Activated T-cell treated with anti-CD3 and anti-CD28 coated beads for 1 hour (primary cell): ENCODE measurements at regions not wholly inside any gene's neighbourhood (a gene's known extent, or its start where the extent isn't known, plus 50 kb on each side); places are given as distances from the start of the nearest gene placed in this dataset.
"Not testable (repeated sequence)": the region's sequence is repeated elsewhere in the genome, so short reads cannot be mapped to it uniquely, and the experiment has no call there.

Experiments
- DNase-seq: peaks from one replicate; pipeline ENCODE4 v3.0.0-alpha.2; 2020; ENCODE audit warnings: low read depth

- no peak for DNase-seq
These were observed 277.7 kb downstream of the FAM72C start for GRCh38 chr1:143694085-143694484.

GRCh38 chr1:143691971-143692529, 279.7 kb downstream of the FAM72C start:
- no peak for DNase-seq

GRCh38 chr1:143691400-143691891, 280.3 kb downstream of the FAM72C start:
- no peak for DNase-seq

GRCh38 chr1:143689781-143690180, 282.0 kb downstream of the FAM72C start:
- DNase-seq = no peak

- no peak for DNase-seq
These were observed 291.5 kb downstream of the FAM72C start for GRCh38 chr1:143680304-143680703.

GRCh38 chr1:143672983-143673382, 298.8 kb downstream of the FAM72C start:
- no peak for DNase-seq

- DNase-seq = no peak
These were observed 304.1 kb downstream of the FAM72C start for GRCh38 chr1:143667730-143668129.

- DNase-seq = no peak
These were observed 304.9 kb downstream of the FAM72C start for GRCh38 chr1:143666851-143667250.

- DNase-seq = no peak
These were observed 306.2 kb downstream of the FAM72C start for GRCh38 chr1:143665606-143666005.

GRCh38 chr1:143663056-143663455, 308.7 kb downstream of the FAM72C start:
- not testable (repeated sequence) for DNase-seq

- DNase-seq = no peak
These were observed 310.2 kb downstream of the FAM72C start for GRCh38 chr1:143661418-143662101.

- no peak for DNase-seq
These were observed 311.3 kb downstream of the FAM72C start for GRCh38 chr1:143660354-143660941.

- DNase-seq = no peak
These were observed 318.4 kb downstream of the FAM72C start for GRCh38 chr1:143653429-143653802.

GRCh38 chr1:143652744-143653428, 318.9 kb downstream of the FAM72C start:
- no peak for DNase-seq

- DNase-seq = no peak
These were observed 319.6 kb downstream of the FAM72C start for GRCh38 chr1:143652187-143652586.

GRCh38 chr1:143651350-143651992, 320.3 kb downstream of the FAM72C start:
- no peak for DNase-seq

- DNase-seq = not testable (repeated sequence)
These were observed 327.8 kb downstream of the FAM72C start for GRCh38 chr1:143644035-143644434.

- DNase-seq = no peak
These were observed 328.5 kb downstream of the FAM72C start for GRCh38 chr1:143643148-143643885.

GRCh38 chr1:143625886-143626285, 345.9 kb downstream of the FAM72C start:
- no peak for DNase-seq

- no peak for DNase-seq
These were observed 351.9 kb downstream of the FAM72C start for GRCh38 chr1:143619851-143620250.

- DNase-seq = no peak
These were observed 360.6 kb downstream of the FAM72C start for GRCh38 chr1:143611159-143611558.

GRCh38 chr1:143610196-143610595, 361.6 kb downstream of the FAM72C start:
- DNase-seq = no peak
